K562 (cell line): ENCODE measurements at regions not wholly inside any gene's neighbourhood (a gene's known extent, or its start where the extent isn't known, plus 50 kb on each side); places are given as distances from the start of the nearest gene placed in this dataset.

Experiments used
- ATAC-seq: fragments of 200-7000 bp; cut with Tn5 transposase; 3 replicates; pipeline ENCODE4 v1.9.1; 2020; ENCODE audit warnings: moderate library complexity
- BruUV-seq: library from RNA; stranded (reverse); fragments of 400-500 nt; replicated peaks from 2 replicates; lab custom pipeline; 2021; lab: Mats Ljungman, UMichigan
- CTCF ChIA-PET: fragments of 300-600 bp; formaldehyde crosslinking; extraction: SDS; loops from one replicate; lab custom pipeline; 2021; ENCODE audit warnings: low intra/inter-chr PET ratio; lab: Yijun Ruan, JAX
- POLR2A ChIA-PET: fragments of 300-600, 350-650 bp; sonication (Branson Sonifier 250); formaldehyde crosslinking; extraction: SDS; loops from one replicate; lab custom pipeline; 2021; ENCODE audit warnings: antibody characterized with exemption, inconsistent platforms; lab: Yijun Ruan, JAX
- DNase-seq, 4 experiments: peaks; one replicate each; pipeline versions ENCODE4 v3.0.0 to v3.0.0-alpha.2; 2011 to 2018; ENCODE audit warnings: low spot score in 3 of 4, mixed read lengths in 3 of 4; ENCODE audit errors: extremely low read depth in 1 of 4
- FAIRE-seq: peaks from 2 replicates; lab custom pipeline; 2011; peaks lifted over from hg19 to GRCh38; lab: Jason Lieb, UNC
- H2AFZ ChIP-seq: 2 replicates; pipeline ENCODE4 v1.6.0; 2011; ENCODE audit warnings: low read depth, low read length, control low read depth, inconsistent platforms
- H3K27ac ChIP-seq: fragments of 200-600 bp; 3 replicates; pipeline ENCODE4 v1.8.0; 2011; ENCODE audit warnings: low read depth, mild to moderate bottlenecking, control low read depth, inconsistent platforms, low read length, moderate library complexity, mixed read lengths; ENCODE audit errors: extremely low read depth
- H3K27me3 ChIP-seq, 2 experiments: fragments of 300-600 bp in 1 of 2; 2 replicates in 1 of 2; 3 replicates in 1 of 2; pipeline versions ENCODE4 v1.6.0 to v1.8.0; 2011; ENCODE audit warnings: inconsistent platforms in 2 of 2, low read length in 2 of 2, mild to moderate bottlenecking in 1 of 2, mixed read lengths in 1 of 2, moderate library complexity in 1 of 2; ENCODE audit not compliant: control insufficient read depth in 2 of 2, insufficient read depth in 2 of 2
- H3K36me3 ChIP-seq: fragments of 300-600 bp; 3 replicates; pipeline ENCODE4 v1.8.0; 2011; ENCODE audit warnings: mild to moderate bottlenecking, low read length, inconsistent platforms; ENCODE audit not compliant: control insufficient read depth, insufficient read depth
- H3K4me1 ChIP-seq, 2 experiments: fragments of 200-600 bp in 1 of 2; replicated peaks in 1 of 2; 2 replicates in 1 of 2; 3 replicates in 1 of 2; pipeline versions ENCODE4 v1.5.1 to v1.8.0; 2011; ENCODE audit warnings: inconsistent platforms in 2 of 2, low read length in 2 of 2, mild to moderate bottlenecking in 1 of 2, mixed read lengths in 1 of 2, moderate library complexity in 1 of 2; ENCODE audit not compliant: control insufficient read depth in 2 of 2, insufficient read depth in 2 of 2
- H3K4me2 ChIP-seq: 2 replicates; pipeline ENCODE4 v1.6.1; 2011; ENCODE audit warnings: low read length, control low read depth, inconsistent platforms, mixed read lengths; ENCODE audit not compliant: insufficient read depth
- H3K4me3 ChIP-seq: fragments of 200-600 bp; sonication (generic), shearing (Covaris generic); 2 replicates; pipeline ENCODE4 v1.5.1; 2016; ENCODE audit warnings: control low read depth, inconsistent platforms
- H3K79me2 ChIP-seq: fragments of 200-600 bp; 3 replicates; pipeline ENCODE4 v1.8.0; 2011; ENCODE audit warnings: low read length, inconsistent platforms; ENCODE audit not compliant: control insufficient read depth, insufficient read depth
- H3K9ac ChIP-seq, 2 experiments: 2 replicates each; pipeline versions ENCODE4 v1.6.0 to v1.6.1; 2011; ENCODE audit warnings: low read depth in 2 of 2, low read length in 2 of 2, control low read depth in 1 of 2, inconsistent platforms in 1 of 2, mild to moderate bottlenecking in 1 of 2, mixed read lengths in 1 of 2; ENCODE audit not compliant: insufficient read depth in 1 of 2
- H3K9me1 ChIP-seq: one replicate; pipeline ENCODE4 v1.6.0; 2011; ENCODE audit warnings: inconsistent platforms, mild to moderate bottlenecking, low read length, moderate library complexity; ENCODE audit not compliant: control insufficient read depth, insufficient read depth
- H3K9me3 ChIP-seq: replicated peaks from 2 replicates; pipeline ENCODE4 v1.5.1; 2011; ENCODE audit warnings: low read depth, low read length, inconsistent platforms; ENCODE audit not compliant: control insufficient read depth, insufficient read depth
- H4K20me1 ChIP-seq: replicated peaks from 2 replicates; pipeline ENCODE4 v1.6.1; 2011; ENCODE audit warnings: low read length, inconsistent platforms, mixed read lengths; ENCODE audit not compliant: control insufficient read depth, insufficient read depth
- CHCHD3 ChIP-seq: fragments of 250-450 bp; sonication (Bioruptor Pico); IDR thresholded peaks from 2 replicates; pipeline ENCODE4 v2.1.2; 2022; ENCODE audit warnings: mild to moderate bottlenecking
- CHD1 ChIP-seq: fragments of 200-600 bp; sonication (generic); IDR thresholded peaks from one replicate; pipeline ENCODE4 v1.6.1; 2012; ENCODE audit warnings: mild to moderate bottlenecking, moderate library complexity, low read length, inconsistent platforms
- E2F5 ChIP-seq: sonication (generic); formaldehyde crosslinking; IDR thresholded peaks from 2 replicates; pipeline ENCODE4 v1.8.0; 2022; ENCODE audit warnings: mild to moderate bottlenecking, missing genetic modification reagents
- ETV5 ChIP-seq: sonication (generic); formaldehyde crosslinking; IDR thresholded peaks from 2 replicates; pipeline ENCODE4 v1.4.0; 2020; ENCODE audit warnings: low read depth, mild to moderate bottlenecking, missing genetic modification reagents
- FOSL1 ChIP-seq: fragments of 200-800 bp; sonication (Bioruptor generic); conservative IDR thresholded peaks from 2 replicates; pipeline ENCODE4 v1.6.1; 2016; ENCODE audit warnings: missing genetic modification characterization, missing compliant biosample characterization
- HMGXB4 ChIP-seq: sonication (generic); formaldehyde crosslinking; IDR thresholded peaks from 2 replicates; pipeline ENCODE4 v1.8.1; 2023; ENCODE audit warnings: mild to moderate bottlenecking, missing genetic modification reagents
- HOMEZ ChIP-seq: fragments of 250-450 bp; sonication (Bioruptor Pico); IDR thresholded peaks from 2 replicates; pipeline ENCODE4 v1.4.0; 2020; ENCODE audit warnings: mild to moderate bottlenecking, moderate library complexity
- KAT2B ChIP-seq: IDR thresholded peaks from one replicate; pipeline ENCODE4 v1.6.1; 2012; ENCODE audit warnings: low read depth, mild to moderate bottlenecking, control low read depth, inconsistent platforms, low read length, moderate library complexity
- KDM1A ChIP-seq, 2 experiments: fragments of 450-650 bp; IDR thresholded peaks; 2 replicates each; pipeline ENCODE4 v1.6.1; 2016; ENCODE audit warnings: mild to moderate bottlenecking in 2 of 2
- NBN ChIP-seq: fragments of 450-650 bp; IDR thresholded peaks from 2 replicates; pipeline ENCODE4 v1.6.1; 2016; ENCODE audit warnings: low read depth, mild to moderate bottlenecking
- NEUROD1 ChIP-seq: fragments of 150-350 bp; IDR thresholded peaks from 2 replicates; pipeline ENCODE4 v1.6.1; 2014; ENCODE audit warnings: borderline replicate concordance, low read length, low read depth; ENCODE audit not compliant: partially characterized antibody
- RNF2 ChIP-seq: sonication (generic); IDR thresholded peaks from 2 replicates; pipeline ENCODE4 v1.6.1; 2016
- TBP ChIP-seq: optimal IDR thresholded peaks from 2 replicates; pipeline ENCODE3; 2011; ENCODE audit warnings: low read depth, low read length, improper control_type of control experiment
- ZKSCAN3 ChIP-seq: fragments of 250-450 bp; sonication (Bioruptor Pico); IDR thresholded peaks from 2 replicates; pipeline ENCODE4 v1.4.0; 2020
- ZNF121 ChIP-seq: sonication (generic); formaldehyde crosslinking; conservative IDR thresholded peaks from 2 replicates; pipeline ENCODE4 v1.8.0; 2022; ENCODE audit warnings: missing genetic modification reagents
- ZNF444 ChIP-seq: fragments of 250-450 bp; sonication (Bioruptor Pico); IDR thresholded peaks from 2 replicates; pipeline ENCODE4 v1.4.0; 2020; ENCODE audit warnings: mild to moderate bottlenecking, moderate library complexity
- ZNF764 ChIP-seq: fragments of 250-450 bp; sonication (Bioruptor Pico); IDR thresholded peaks from 2 replicates; pipeline ENCODE4 v1.4.0; 2020; ENCODE audit warnings: low read depth, mild to moderate bottlenecking, moderate library complexity
- WGBS: fragments of 100-300 bp; shearing (Covaris generic); methylation state at CpG from one replicate; pipeline ENCODE4 v1.1.6; 2016; ENCODE audit warnings: low coverage, mixed read lengths; ENCODE audit not compliant: insufficient coverage; ENCODE audit errors: missing lambda C conversion rate; 5-methylcytosine and 5-hydroxymethylcytosine counted together
- in situ Hi-C: fragments of 300-500 bp; cut with MboI; formaldehyde crosslinking; loops from 4 replicates; pipeline ENCODE4 v1.15.0; 2018; ENCODE audit warnings: inconsistent platforms, mixed read lengths
- intact Hi-C: fragments of 100-400 bp; cut with micrococcal nuclease; formaldehyde crosslinking; loops from 2 replicates; pipeline ENCODE4 v1.14.2; 2022
- TF ChIP-seq, protein P1 (sequence below): fragments of 450-650 bp; IDR thresholded peaks from 2 replicates; pipeline ENCODE4 v1.6.1; 2014; ENCODE audit warnings: low read depth, mild to moderate bottlenecking, moderate library complexity, borderline replicate concordance

DNA sequence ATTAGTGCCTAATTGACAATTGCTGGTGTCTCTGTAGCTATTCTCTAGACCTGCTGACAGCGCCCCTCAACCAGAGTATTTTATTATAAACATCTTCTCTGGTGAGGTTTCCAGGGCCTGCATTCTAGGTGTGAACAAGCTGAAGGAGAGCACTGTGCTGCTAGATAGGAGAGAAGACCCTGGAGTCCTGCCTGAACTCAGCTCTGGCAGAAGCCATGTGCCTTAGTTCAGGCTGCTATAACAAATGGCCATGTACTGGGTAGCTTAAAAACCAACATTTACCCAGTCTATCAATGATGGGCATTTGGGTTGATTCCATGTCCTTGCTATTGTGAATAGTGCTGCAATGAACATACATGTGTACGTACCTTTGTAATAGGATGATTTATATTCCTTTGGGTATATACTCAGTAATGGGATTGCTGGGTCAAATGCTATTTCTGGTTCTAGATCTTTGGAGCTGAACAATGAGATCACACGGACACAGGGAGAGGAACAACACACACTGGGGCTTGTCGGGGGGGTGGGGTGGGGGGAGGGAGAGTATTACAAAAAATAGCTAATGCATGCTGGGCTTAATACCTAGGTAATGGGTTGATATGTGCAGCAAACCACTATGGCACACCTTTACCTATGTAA is 185.5 kb upstream of the CPEB2 start:
- Histone ChIP-seq H3K9ac (no peak overlapping the region), H3K27me3 (no peaks in the 10 kb centered on the region), H2AFZ (no peak overlapping the region), H3K79me2 (no peaks in the 10 kb centered on the region), H3K27ac (no peak overlapping the region), H3K4me3 (no peak overlapping the region), H3K36me3 (no peaks in the 10 kb centered on the region), H3K9me3 (no peaks in the 10 kb centered on the region), H3K4me2 (no peak overlapping the region), H4K20me1 (no peaks in the 10 kb centered on the region), H3K9me1 (no peaks in the 10 kb centered on the region), H3K4me1 (no peaks in the 10 kb centered on the region)
- no peak for DNase-seq
- FAIRE-seq, result no peak
- in situ Hi-C loops, result no loop called here
- no peak for ATAC-seq
- WGBS, result 0% methylated on average over 3 of the region's 4 CpGs
- BruUV-seq, result no TSS peak
- intact Hi-C loops, result no loop called here
- POLR2A ChIA-PET, result interaction anchor here (0.5 kb wide), 1 partner anchor 135 kb away, joined by 3 read pairs; no protein-coding TSS in a partner anchor
- CTCF ChIA-PET, result no interaction called here
- TF ChIP-seq ZNF764 (CRISPR knock-in tag) (no peak), ZKSCAN3 (CRISPR knock-in tag) (no peak), E2F5 (CRISPR knock-in tag) (no peak), ZNF121 (CRISPR knock-in tag) (no peak), NBN (no peak), CHD1 (no peak), NEUROD1 (no peak), KAT2B (no peak), ZNF444 (CRISPR knock-in tag) (no peak), HOMEZ (CRISPR knock-in tag) (no peak), CHCHD3 (CRISPR knock-in tag) (no peak), ETV5 (no peak), TBP (no peak), KDM1A (IDR thresholded peaks at IDR 0.05) (no peak), HMGXB4 (no peak), RNF2 (no peak), FOSL1 (no peak)
- TF ChIP-seq, protein P1, sequence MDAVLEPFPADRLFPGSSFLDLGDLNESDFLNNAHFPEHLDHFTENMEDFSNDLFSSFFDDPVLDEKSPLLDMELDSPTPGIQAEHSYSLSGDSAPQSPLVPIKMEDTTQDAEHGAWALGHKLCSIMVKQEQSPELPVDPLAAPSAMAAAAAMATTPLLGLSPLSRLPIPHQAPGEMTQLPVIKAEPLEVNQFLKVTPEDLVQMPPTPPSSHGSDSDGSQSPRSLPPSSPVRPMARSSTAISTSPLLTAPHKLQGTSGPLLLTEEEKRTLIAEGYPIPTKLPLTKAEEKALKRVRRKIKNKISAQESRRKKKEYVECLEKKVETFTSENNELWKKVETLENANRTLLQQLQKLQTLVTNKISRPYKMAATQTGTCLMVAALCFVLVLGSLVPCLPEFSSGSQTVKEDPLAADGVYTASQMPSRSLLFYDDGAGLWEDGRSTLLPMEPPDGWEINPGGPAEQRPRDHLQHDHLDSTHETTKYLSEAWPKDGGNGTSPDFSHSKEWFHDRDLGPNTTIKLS, result no peak
